Mucosa of descending colon (tissue), 3 donors: ENCODE measurements at regions not wholly inside any gene's neighbourhood (a gene's known extent, or its start where the extent isn't known, plus 50 kb on each side); places are given as distances from the start of the nearest gene placed in this dataset.
"Not testable (repeated sequence)": the region's sequence is repeated elsewhere in the genome, so short reads cannot be mapped to it uniquely, and the experiment has no call there.

Experiments used
- ATAC-seq: fragments of 200-7000 bp; cut with Tn5 transposase; one replicate; pipeline ENCODE4 v1.9.1; 2020; ENCODE audit warnings: mild to moderate bottlenecking, moderate library complexity
- DNase-seq, 3 donors: peaks; one replicate each; pipeline ENCODE4 v3.0.0-alpha.2; 2020
- H3K36me3 ChIP-seq: fragments of 200-600 bp; one replicate; pipeline ENCODE4 v1.8.0; 2021; ENCODE audit warnings: low read depth, mild to moderate bottlenecking
- H3K4me1 ChIP-seq: fragments of 200-600 bp; one replicate; pipeline ENCODE4 v1.8.0; 2021; ENCODE audit warnings: low read depth, mild to moderate bottlenecking
- H3K4me3 ChIP-seq: fragments of 200-600 bp; one replicate; pipeline ENCODE4 v1.8.0; 2021; ENCODE audit warnings: mild to moderate bottlenecking
- H3K9me3 ChIP-seq: fragments of 200-600 bp; one replicate; pipeline ENCODE4 v1.8.0; 2021; ENCODE audit warnings: mild to moderate bottlenecking
- CTCF ChIP-seq: fragments of 200-600 bp; IDR thresholded peaks from one replicate; pipeline ENCODE4 v1.8.0; 2022; ENCODE audit warnings: antibody characterized with exemption, mild to moderate bottlenecking
- intact Hi-C, 2 donors: fragments of 100-400 bp; cut with DNase I in 1 of 2; cut with micrococcal nuclease in 1 of 2; formaldehyde crosslinking; loops; one replicate each; pipeline versions ENCODE4 v1.11.0 to v1.11.1; 2022; cut with DNase I, micrococcal nuclease
- donor health status: DM: no; HTN: no; CAD: no; lungs with moderate emphysema.
- donor health status: DM: no; HTN: no; CAD: no.
- donor health status: DM: no; HTN: yes; CAD: no.

GRCh38 chr4:22631167-22631566 is 61.6 kb upstream of the GBA3 start:
- H3K9me3 ChIP-seq, DNase-seq, H3K36me3 ChIP-seq, H3K4me1 ChIP-seq, intact Hi-C loops, ATAC-seq, H3K4me3 ChIP-seq: not testable (repeated sequence)

DNA sequence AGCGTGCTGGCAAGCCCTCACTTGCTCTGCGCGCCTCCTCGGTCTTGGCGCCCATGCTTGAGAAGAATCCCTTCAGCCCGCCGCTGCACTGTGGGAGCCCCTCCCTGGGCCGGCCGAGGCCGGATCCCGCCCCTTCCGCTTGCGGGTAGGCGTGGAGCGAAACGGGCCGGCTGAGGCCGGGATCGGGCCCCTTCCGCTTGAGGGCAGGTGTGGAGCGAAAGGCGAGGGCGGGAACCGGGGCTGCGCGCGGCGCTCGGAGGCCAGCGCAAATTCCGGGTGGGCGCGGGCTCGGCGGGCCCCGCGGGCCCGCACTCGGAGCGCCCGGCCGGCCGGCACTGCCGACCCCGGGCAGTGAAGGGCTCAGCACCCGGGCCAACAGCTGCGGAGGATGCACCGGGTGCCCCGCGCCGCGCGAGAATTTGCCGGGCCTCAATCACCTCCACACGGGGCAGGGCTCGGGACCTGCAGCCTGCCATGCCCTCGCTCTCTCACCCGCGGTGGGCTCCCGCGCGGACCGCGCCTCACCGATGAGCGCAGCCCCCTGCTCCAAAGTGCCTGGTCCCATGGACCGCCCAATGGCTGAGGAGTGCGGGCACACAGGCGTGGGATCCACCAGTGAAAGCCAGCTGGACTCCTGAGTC is 58.1 kb upstream of the GBA3 start:
- no peaks in the 10 kb centered on the region for H3K4me1 ChIP-seq
- no peaks in the 10 kb centered on the region for H3K36me3 ChIP-seq
- ATAC-seq (peak; percentile 66), DNase-seq (peak in 1 of 3 donors; percentile 30)
- TF ChIP-seq CTCF: no peak
- intact Hi-C loops: no loop called here
- H3K9me3 ChIP-seq: no peaks in the 10 kb centered on the region
- H3K4me3 ChIP-seq: no peak overlapping the region

DNA sequence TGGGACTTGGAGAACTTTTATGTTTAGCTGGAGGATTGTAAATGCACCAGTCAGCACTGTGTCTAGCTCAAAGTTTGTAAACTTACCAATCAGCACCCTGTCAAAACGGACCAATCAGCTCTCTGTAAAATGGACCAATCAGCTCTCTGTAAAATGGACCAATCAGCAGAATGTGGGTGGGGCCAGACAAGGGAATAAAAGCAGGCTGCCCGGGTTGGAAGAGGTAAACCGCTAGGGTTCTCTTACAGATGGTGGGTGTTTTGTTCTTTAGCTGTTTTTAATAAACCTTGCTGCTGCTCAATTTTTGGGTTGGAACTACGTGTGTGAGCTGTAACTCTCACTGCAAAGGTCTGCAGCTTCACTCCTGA is 57.6 kb upstream of the GBA3 start:
- H3K4me3 ChIP-seq, DNase-seq, H3K36me3 ChIP-seq, intact Hi-C loops, H3K4me1 ChIP-seq, H3K9me3 ChIP-seq, ATAC-seq: not testable (repeated sequence)

GRCh38 chr4:22635692-22636091 is 57.0 kb upstream of the GBA3 start:
- peaks cover 5% of the 10 kb centered on the region for H3K9me3 ChIP-seq
- H3K4me3 ChIP-seq: no peak overlapping the region
- intact Hi-C loops: no loop called here
- DNase-seq (no peak), ATAC-seq (no peak)
- no peaks in the 10 kb centered on the region for H3K4me1 ChIP-seq
- no peaks in the 10 kb centered on the region for H3K36me3 ChIP-seq
- no peak for TF ChIP-seq CTCF

DNA sequence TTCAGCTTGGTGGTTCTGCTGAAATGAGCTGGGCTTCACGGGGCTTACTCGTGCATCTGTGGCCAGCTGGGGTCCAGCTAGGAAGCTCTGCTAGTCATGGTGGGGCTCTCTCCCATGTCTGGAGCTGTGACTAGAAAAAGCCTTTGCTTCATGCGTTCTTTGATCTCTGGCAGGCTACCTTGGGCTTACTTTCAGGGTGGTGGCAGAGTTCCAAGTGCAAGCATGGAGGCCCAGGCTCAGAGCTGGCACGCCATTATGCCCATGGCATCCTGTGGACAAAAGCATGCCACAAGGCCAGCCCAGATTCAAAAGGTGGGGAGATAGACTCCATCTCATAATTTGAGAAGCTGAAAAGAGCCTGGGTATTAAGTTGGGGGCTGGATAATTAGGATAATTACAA is 55.4 kb upstream of the GBA3 start:
- Histone ChIP-seq H3K4me1 (no peaks in the 10 kb centered on the region), H3K9me3 (peaks cover 5% of the 10 kb centered on the region), H3K4me3 (no peak overlapping the region), H3K36me3 (no peaks in the 10 kb centered on the region)
- ATAC-seq: no peak
- no peak for TF ChIP-seq CTCF
- no peak for DNase-seq
- intact Hi-C loops: no loop called here
